Spleen (tissue), 11 donors: ENCODE measurements at regions not wholly inside any gene's neighbourhood (a gene's known extent, or its start where the extent isn't known, plus 50 kb on each side); places are given as distances from the start of the nearest gene placed in this dataset.
A peak's percentile ranks its signal among the peaks of the same experiment; 100 is the strongest.

Experiments
- DNase-seq: peaks from one replicate; pipeline ENCODE4 v3.0.0-alpha.2; 2020
- H3K27ac ChIP-seq, 8 donors: fragments of 200-600 bp; sonication (generic) in 7 of 8; 1 replicate in 4 of 8; 2 replicates in 4 of 8; pipeline versions ENCODE4 v1.5.0 to v1.8.0; 2016 to 2021; ENCODE audit warnings: inconsistent platforms in 4 of 8, mild to moderate bottlenecking in 4 of 8, moderate library complexity in 1 of 8
- H3K27me3 ChIP-seq, 7 donors: fragments of 200-600 bp; sonication (generic) in 6 of 7; replicated peaks in 1 of 7; 1 replicate in 4 of 7; 2 replicates in 3 of 7; pipeline versions ENCODE4 v1.5.0 to v1.8.0; 2016 to 2021; ENCODE audit warnings: inconsistent platforms in 3 of 7, mild to moderate bottlenecking in 1 of 7
- H3K36me3 ChIP-seq, 6 donors: fragments of 200-600 bp; sonication (generic) in 5 of 6; 1 replicate in 4 of 6; 2 replicates in 2 of 6; pipeline versions ENCODE4 v1.5.0 to v1.8.0; 2016 to 2021; ENCODE audit warnings: inconsistent platforms in 2 of 6
- H3K4me1 ChIP-seq, 6 donors: fragments of 200-600 bp; sonication (generic) in 5 of 6; 1 replicate in 3 of 6; 2 replicates in 3 of 6; pipeline versions ENCODE4 v1.5.0 to v1.8.0; 2016 to 2021; ENCODE audit warnings: inconsistent platforms in 3 of 6
- H3K4me3 ChIP-seq, 8 donors: fragments of 200-600 bp; sonication (generic) in 7 of 8; 1 replicate in 4 of 8; 2 replicates in 4 of 8; pipeline versions ENCODE4 v1.5.0 to v1.8.0; 2016 to 2021; ENCODE audit warnings: inconsistent platforms in 4 of 8, mild to moderate bottlenecking in 4 of 8, moderate library complexity in 2 of 8
- H3K9me3 ChIP-seq, 8 donors: fragments of 200-600 bp; sonication (generic) in 7 of 8; 1 replicate in 4 of 8; 2 replicates in 4 of 8; pipeline versions ENCODE4 v1.5.0 to v1.8.0; 2016 to 2021; ENCODE audit warnings: inconsistent platforms in 4 of 8
- POLR2A ChIP-seq, 3 donors: fragments of 450-650 bp; IDR thresholded peaks; one replicate each; pipeline ENCODE4 v1.5.1; 2017; ENCODE audit warnings: antibody characterized with exemption in 3 of 3, mild to moderate bottlenecking in 1 of 3
- POLR2AphosphoS5 ChIP-seq, 3 donors: sonication (generic); formaldehyde crosslinking; IDR thresholded peaks; one replicate each; pipeline ENCODE4 v1.5.1; 2017; ENCODE audit warnings: antibody characterized with exemption in 3 of 3
- WGBS, 5 donors: extraction: QIAGEN DNeasy Blood & Tissue Kit in 3 of 5; methylation state at CpG; one replicate each; pipeline versions ENCODE4 v1.1.5 to v1.1.7; 2013 to 2018; 5-methylcytosine and 5-hydroxymethylcytosine counted together
- intact Hi-C: fragments of 100-400 bp; cut with DNase I; formaldehyde crosslinking; loops from one replicate; pipeline ENCODE4 v1.15.0; 2023; ENCODE audit warnings: low total_unique reads
- TF ChIP-seq, protein P1 (sequence below), 11 experiments: fragments of 200-600 bp in 7 of 11; fragments of 450-650 bp in 4 of 11; sonication (generic) in 4 of 11; IDR thresholded peaks in 8 of 11; conservative IDR thresholded peaks in 3 of 11; 1 replicate in 7 of 11; 2 replicates in 4 of 11; pipeline versions ENCODE4 v1.4.0 to v1.8.0; 2016 to 2021; ENCODE audit warnings: antibody characterized with exemption in 11 of 11, inconsistent platforms in 4 of 11, mild to moderate bottlenecking in 1 of 11
- donor health status: healthy with polysubstance abuse.
- donor health status: DM: no; HTN: no; CAD: no; lungs with moderate emphysema.
- donor health status: DM: no; HTN: no; CAD: no.
- donor health status: Bipolar disorder and iron deficiency.
- donor health status: healthy.
- donor health status: DM: no; HTN: no; CAD: no.
- donor health status: DM: yes; HTN: yes; CAD: no.

DNA sequence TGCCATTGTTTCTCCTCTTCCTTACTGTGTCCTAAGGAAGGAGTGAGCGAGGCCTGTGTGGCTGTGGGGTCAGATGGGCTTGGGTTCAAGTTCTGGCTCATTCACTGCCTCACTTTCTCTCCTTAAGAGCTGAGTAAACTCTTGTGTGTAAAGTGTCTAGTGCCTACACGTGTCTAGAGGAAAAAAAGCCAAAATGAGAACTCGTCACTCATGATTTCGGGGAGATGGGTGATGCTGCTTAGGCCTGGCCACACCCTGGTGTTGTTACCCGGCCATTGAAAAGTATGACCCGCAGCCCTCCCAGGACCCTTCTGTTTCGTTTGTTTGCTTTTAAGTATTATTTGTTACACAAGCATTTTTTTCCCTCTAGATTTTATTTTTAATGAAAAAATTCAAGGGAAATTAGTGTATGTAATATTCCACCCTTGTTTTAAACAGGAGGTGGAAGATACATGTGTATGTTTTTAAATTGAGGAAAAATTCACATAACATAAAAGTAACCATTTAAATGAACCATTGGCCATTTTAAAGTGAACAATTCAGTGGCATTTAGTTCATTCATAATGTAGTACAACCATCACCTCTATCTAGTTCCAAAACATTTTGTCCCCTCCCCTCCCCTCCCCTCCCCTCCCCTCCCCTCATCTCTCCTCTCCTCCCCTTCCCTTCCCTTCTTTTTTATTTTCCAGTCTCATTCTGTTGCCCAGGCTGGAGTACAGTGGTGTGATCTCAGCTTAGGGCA, 71.0 kb downstream of the CEBPB start:
- Histone ChIP-seq H3K27me3 (no peaks in the 10 kb centered on the region), H3K27ac (peak overlapping the region in 6 of 8 donors; percentile 78 to 91 (median 81)), H3K9me3 (no peaks in the 10 kb centered on the region), H3K4me1 (peaks cover 1 to 48% (median 28%) of the 10 kb centered on the region in 6 donors), H3K4me3 (no peak overlapping the region), H3K36me3 (no peaks in the 10 kb centered on the region)
- intact Hi-C loops, result no loop called here
- DNase-seq, result no peak
- WGBS, 5 donors, result 80 to 88% (median 84%) methylated on average over 7 of the region's 7 CpGs
- TF ChIP-seq POLR2AphosphoS5 (IDR thresholded peaks at IDR 0.05) (no peak), POLR2A (IDR thresholded peaks at IDR 0.05) (no peak)
- TF ChIP-seq, protein P1, sequence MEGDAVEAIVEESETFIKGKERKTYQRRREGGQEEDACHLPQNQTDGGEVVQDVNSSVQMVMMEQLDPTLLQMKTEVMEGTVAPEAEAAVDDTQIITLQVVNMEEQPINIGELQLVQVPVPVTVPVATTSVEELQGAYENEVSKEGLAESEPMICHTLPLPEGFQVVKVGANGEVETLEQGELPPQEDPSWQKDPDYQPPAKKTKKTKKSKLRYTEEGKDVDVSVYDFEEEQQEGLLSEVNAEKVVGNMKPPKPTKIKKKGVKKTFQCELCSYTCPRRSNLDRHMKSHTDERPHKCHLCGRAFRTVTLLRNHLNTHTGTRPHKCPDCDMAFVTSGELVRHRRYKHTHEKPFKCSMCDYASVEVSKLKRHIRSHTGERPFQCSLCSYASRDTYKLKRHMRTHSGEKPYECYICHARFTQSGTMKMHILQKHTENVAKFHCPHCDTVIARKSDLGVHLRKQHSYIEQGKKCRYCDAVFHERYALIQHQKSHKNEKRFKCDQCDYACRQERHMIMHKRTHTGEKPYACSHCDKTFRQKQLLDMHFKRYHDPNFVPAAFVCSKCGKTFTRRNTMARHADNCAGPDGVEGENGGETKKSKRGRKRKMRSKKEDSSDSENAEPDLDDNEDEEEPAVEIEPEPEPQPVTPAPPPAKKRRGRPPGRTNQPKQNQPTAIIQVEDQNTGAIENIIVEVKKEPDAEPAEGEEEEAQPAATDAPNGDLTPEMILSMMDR (IDR thresholded peaks at IDR 0.05 in 8 of 11, conservative IDR thresholded peaks at IDR 0.05 in 3 of 11), result no peak

DNA sequence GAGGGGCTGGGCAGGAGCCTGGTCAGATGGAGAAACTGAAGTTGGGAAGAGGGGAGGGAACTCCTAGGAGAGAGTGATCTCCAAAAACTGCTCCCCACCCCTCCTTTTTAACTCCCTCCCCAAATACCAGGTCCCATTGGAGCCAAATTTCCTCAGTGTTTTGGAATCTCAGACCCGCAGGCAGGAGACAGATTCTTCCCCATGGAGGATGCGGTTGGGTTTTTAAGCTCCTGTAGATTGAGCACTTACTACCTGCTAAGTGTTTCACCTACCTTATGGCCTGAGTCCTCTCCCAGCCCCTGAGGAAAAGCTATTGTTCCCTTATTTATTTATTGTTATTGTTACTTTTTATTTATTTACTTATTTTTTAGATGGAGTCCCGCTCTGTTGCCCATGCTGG, 73.2 kb downstream of the CEBPB start:
- intact Hi-C loops, result no loop called here
- Histone ChIP-seq H3K4me1 (peaks cover 4 to 64% (median 43%) of the 10 kb centered on the region in 6 donors), H3K4me3 (no peak overlapping the region), H3K27ac (no peak overlapping the region), H3K27me3 (no peaks in the 10 kb centered on the region), H3K9me3 (no peaks in the 10 kb centered on the region), H3K36me3 (no peaks in the 10 kb centered on the region)
- no peak for DNase-seq
- TF ChIP-seq POLR2A (IDR thresholded peaks at IDR 0.05) (no peak), POLR2AphosphoS5 (IDR thresholded peaks at IDR 0.05) (no peak)
- TF ChIP-seq, protein P1 (IDR thresholded peaks at IDR 0.05 in 8 of 11, conservative IDR thresholded peaks at IDR 0.05 in 3 of 11), result no peak
- 91 to 99% (median 95%) methylated on average over 3 of the region's 3 CpGs for WGBS, 5 donors

DNA sequence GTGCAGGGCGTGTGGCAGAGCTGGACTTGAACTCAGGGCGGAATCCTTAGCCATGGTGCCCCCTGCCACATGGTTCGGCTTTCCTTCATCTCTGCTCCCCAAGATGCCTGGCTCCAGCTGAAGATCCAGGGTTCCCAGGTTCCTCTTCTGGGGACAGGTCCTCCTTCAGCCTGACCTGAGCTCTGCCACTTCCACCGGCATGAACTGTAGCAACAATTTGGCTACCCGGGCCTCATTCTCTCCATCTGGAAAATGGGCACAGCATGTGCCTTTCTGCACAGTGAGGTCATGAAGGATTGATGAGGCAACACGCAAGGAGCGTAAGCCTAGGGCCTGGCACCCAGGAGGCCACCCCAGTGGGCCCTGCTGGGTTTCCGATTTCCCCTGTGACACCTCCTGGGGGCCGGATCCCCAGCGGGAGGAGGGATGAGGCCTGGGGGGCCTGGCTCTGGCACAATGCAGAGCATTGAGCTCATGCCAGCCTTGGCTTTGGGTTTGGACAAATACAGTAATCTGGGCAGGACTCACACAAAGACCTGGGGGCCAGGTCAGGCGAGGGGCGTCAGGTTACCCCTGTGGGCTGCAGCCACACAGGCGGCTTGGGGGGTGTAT, 74.0 kb downstream of the CEBPB start:
- Histone ChIP-seq H3K36me3 (no peaks in the 10 kb centered on the region), H3K4me3 (no peak overlapping the region), H3K27me3 (peaks cover 0 to 3% (median 0%) of the 10 kb centered on the region in 7 donors), H3K4me1 (peaks cover 4 to 64% (median 41%) of the 10 kb centered on the region in 6 donors), H3K9me3 (no peaks in the 10 kb centered on the region), H3K27ac (no peak overlapping the region)
- no peak for TF ChIP-seq POLR2AphosphoS5 (IDR thresholded peaks at IDR 0.05)
- no peak for DNase-seq
- WGBS, 5 donors, result 90 to 95% (median 92%) methylated on average over 13 of the region's 13 CpGs
- intact Hi-C loops, result no loop called here

DNA sequence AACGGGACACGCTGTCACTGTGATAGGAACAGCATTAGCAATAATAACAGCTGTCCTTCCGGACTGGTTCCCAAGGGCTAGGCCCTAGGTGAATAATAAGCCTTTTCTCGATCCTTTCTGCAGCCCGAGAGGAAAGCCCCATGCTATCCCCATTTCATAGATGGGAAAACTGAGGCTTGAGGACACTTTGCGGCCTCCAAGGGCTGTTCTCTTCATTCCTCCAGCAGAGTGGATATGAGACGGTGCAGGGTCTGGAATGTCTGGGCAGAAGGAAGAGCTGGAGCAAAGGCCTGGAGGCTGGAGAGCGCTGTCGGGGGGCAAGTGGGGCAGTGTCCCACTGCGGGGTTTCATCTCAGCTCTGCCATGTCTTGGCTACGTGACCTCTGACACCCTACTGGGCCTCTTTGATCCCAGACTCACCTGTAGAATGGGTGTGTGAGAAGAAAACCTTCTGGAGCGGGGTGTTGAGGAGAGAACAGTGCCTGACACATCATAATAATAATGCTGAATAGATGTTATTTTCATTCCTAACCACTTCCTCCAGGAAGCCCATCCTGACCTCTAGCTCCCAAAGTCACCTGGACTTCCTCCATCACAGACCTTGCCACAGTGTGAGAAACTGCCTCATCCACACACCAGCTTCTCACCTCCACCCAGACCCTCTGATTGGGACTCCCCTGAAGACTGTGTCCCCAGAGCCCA, 74.8 kb downstream of the CEBPB start:
- H3K9me3 ChIP-seq, result no peaks in the 10 kb centered on the region
- H3K4me3 ChIP-seq, result no peak overlapping the region
- H3K27me3 ChIP-seq, result peaks cover 0 to 9% (median 0%) of the 10 kb centered on the region in 7 donors
- no peaks in the 10 kb centered on the region for H3K36me3 ChIP-seq
- TF ChIP-seq, protein P1 (IDR thresholded peaks at IDR 0.05 in 8 of 11, conservative IDR thresholded peaks at IDR 0.05 in 3 of 11), result no peak
- TF ChIP-seq POLR2A (IDR thresholded peaks at IDR 0.05) (no peak), POLR2AphosphoS5 (IDR thresholded peaks at IDR 0.05) (no peak)
- WGBS, 5 donors, result 89 to 95% (median 93%) methylated on average over 12 of the region's 12 CpGs
- H3K4me1 ChIP-seq, result peaks cover 9 to 64% (median 42%) of the 10 kb centered on the region in 6 donors
- no peak for DNase-seq
- intact Hi-C loops, result no loop called here
- H3K27ac ChIP-seq, result peak overlapping the region in 2 of 8 donors; percentile 3 to 78
